GM13977 (cell line): ENCODE measurements at regions not wholly inside any gene's neighbourhood (a gene's known extent, or its start where the extent isn't known, plus 50 kb on each side); places are given as distances from the start of the nearest gene placed in this dataset.

Experiments used
- DNase-seq: peaks from one replicate; pipeline ENCODE4 v3.0.0; 2012; ENCODE audit warnings: low spot score
- in situ Hi-C: fragments of 300-500 bp; cut with MboI; formaldehyde crosslinking; loops from one replicate; pipeline ENCODE4 v1.12.0; 2022; ENCODE audit warnings: low sequenced_read_pairs, low pct_unique_long_range_greater_than_20kb, mixed read lengths, inconsistent platforms; ENCODE audit not compliant: unreplicated experiment
- TF ChIP-seq, protein P1 (sequence below): IDR thresholded peaks from 2 replicates; pipeline ENCODE4 v1.5.1; 2012; ENCODE audit warnings: mild to moderate bottlenecking, control low read depth; ENCODE audit not compliant: insufficient read depth; ENCODE audit errors: extremely low read depth, missing control alignments

GRCh38 chr7:32256811-32257210 is 186.6 kb upstream of the PDE1C start:
- in situ Hi-C loops: no loop called here
- TF ChIP-seq, protein P1, sequence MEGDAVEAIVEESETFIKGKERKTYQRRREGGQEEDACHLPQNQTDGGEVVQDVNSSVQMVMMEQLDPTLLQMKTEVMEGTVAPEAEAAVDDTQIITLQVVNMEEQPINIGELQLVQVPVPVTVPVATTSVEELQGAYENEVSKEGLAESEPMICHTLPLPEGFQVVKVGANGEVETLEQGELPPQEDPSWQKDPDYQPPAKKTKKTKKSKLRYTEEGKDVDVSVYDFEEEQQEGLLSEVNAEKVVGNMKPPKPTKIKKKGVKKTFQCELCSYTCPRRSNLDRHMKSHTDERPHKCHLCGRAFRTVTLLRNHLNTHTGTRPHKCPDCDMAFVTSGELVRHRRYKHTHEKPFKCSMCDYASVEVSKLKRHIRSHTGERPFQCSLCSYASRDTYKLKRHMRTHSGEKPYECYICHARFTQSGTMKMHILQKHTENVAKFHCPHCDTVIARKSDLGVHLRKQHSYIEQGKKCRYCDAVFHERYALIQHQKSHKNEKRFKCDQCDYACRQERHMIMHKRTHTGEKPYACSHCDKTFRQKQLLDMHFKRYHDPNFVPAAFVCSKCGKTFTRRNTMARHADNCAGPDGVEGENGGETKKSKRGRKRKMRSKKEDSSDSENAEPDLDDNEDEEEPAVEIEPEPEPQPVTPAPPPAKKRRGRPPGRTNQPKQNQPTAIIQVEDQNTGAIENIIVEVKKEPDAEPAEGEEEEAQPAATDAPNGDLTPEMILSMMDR: no peak
- DNase-seq: no peak

DNA sequence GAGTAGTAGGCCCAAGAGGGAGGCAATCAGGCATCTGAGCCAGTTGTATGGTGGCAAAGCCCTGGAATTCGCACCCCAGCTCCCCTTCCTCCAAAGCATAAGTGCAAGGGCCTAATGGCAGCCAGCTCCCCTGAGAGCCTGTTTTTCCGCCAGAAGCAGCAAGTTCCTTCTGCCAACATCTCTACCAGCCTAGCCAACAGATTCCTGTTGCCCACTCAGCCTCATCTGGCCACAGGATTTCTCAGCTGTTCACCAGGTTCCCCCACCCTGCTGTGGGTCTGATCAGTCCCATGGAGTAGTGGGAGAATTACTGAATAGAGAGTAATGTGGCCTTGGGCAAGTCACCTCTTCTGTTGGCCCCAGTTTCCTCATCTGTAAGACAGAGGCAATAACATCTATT is 186.2 kb upstream of the PDE1C start:
- TF ChIP-seq, protein P1: no peak
- in situ Hi-C loops: no loop called here

DNA sequence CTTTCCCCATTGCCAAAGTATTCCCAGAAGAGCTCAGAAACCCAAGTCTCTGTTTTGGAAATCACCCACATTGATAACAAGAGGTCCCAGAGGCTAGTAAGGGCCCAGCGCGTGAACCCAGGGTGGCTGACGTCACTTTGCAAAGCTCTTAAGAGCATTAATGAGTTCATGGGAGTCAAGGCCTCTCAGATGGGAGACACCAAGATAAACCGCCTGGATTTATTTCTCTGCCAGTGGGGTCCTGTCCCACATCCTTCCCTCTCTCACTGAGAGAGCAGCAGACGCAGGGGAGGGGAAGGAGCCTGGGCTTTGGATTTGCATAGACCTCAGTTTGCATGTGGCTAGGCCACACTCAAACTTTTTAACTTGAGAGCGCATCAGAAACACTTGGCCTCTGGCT is 184.8 kb upstream of the PDE1C start:
- no peak for DNase-seq
- in situ Hi-C loops: no loop called here
- TF ChIP-seq, protein P1: no peak

More for the DNA sequence above, 186.2 kb upstream of the PDE1C start:
- no peak for DNase-seq

DNA sequence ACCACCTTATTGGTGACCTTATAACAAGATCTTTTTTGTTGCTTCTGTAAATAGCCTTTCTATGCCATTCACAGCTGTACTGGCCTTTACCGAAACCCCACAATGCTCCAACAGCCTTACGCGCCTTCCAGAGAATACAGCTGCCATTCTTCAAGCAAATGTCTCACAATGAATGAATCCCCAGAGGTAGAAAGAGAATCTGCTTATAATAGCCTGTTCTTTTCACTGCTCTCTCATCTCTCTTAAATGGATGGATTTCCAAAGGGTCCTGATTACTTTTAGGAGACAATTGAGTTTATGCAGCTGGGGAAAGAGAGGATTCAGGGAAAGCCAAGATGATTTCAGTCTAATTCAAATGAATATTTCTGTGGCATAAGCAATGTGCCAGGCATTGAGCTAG is 183.1 kb upstream of the PDE1C start:
- no peak for DNase-seq
- TF ChIP-seq, protein P1: no peak
- in situ Hi-C loops: no loop called here

GRCh38 chr7:32251659-32252058 is 181.5 kb upstream of the PDE1C start:
- TF ChIP-seq, protein P1: no peak
- in situ Hi-C loops: no loop called here
- no peak for DNase-seq

GRCh38 chr7:32250471-32251260 is 180.5 kb upstream of the PDE1C start:
- no peak for DNase-seq
- TF ChIP-seq, protein P1: no peak
- in situ Hi-C loops: no loop called here
